Ecto neural progenitor cell (in vitro differentiated cells): ENCODE measurements at regions not wholly inside any gene's neighbourhood (a gene's known extent, or its start where the extent isn't known, plus 50 kb on each side); places are given as distances from the start of the nearest gene placed in this dataset.

Source experiments
- DNase-seq: peaks from one replicate; pipeline ENCODE4 v3.0.0-alpha.2; 2018; ENCODE audit warnings: low spot score

DNA sequence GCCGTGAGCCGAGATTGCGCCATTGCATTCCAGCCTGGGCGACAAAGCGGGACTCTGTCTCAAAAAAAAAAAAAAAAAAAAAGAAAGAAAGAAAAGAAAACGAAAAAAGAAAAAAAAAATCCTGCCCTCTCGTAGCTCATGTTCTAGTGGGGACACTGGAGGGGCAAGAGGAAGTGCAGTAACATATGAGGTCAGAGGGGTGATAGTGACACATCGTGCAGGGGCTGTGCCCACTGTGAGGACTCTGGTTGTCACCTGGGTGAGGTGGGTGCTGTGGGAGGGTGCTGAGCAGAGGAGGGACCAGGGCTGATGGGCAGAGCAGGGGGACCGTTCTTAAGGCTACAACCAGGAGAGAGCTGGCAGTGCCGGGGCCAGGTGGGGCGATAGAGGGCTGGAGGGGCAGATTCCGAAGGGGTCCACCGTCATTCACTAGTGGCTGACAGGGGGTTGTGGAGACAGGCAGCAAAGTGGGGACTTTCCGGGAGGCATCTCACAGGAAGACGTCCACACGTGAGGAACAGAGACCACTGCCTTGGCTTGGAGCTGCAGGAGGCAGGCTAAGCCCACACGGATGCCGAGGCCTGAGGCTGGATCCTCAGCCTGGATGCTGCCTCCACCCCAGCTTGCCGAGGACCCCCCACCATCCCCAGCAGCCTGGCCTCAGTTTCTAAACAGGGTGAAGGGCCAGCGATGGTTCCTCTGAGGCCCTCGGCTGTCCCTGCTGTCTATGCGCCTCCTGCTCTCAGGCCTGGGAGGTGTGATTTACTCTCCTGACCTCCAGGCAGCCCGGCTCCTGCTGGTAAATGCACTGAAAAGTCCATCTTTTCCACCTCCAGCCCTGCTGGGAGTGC, 154.3 kb upstream of the IQSEC1 start:
- DNase-seq: no peak

DNA sequence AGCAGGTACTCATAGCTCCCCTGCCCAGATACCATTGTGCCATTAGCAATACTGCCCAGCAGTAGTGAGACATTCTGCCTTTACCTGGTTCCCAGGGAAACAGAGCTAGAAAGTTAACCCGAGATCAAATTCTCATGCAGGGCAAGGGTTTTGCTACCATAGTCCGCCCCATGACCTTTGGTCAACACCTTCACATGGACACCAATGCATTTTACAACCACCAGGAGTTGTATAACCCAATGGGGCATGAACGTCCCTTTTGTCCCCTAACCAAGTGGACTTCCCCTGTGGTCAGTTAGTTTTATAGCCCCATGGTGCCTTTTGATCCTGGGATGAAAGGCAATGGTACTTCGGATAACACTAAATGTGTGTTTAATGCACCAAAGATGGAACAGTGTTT, 151.7 kb upstream of the IQSEC1 start:
- DNase-seq: no peak

DNA sequence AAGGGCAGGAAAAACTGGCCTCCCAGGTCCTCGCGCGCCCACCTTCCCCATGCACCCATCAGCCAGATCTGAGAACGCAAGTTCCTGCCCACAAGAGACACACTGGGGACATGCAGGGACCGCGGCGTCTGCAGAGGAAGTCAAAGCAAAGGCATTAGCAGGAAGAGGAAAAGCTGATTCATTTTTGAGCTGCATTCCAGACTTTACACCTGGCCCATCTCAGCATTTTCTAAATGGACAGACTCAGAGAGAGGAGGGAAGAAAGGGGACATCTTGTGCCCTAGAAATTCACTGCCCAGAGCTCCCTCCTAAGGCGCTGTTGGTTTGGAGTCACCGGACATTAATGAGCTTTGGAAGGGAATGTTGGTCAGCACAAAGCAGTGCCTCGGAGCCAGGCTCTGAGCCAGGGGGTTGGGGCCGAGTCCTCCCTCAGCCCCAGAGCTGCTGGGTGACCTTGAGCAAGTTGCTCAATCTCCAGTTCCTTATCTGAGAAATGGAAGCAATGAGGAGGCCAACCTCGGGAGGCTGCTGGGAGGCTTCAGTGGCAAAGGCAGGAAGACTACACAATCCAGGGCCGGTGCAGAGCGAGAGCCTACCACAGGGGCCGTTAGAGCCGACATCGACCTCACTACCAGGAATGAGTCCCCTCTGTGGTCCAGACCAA, 150.5 kb upstream of the IQSEC1 start:
- DNase-seq: no peak

DNA sequence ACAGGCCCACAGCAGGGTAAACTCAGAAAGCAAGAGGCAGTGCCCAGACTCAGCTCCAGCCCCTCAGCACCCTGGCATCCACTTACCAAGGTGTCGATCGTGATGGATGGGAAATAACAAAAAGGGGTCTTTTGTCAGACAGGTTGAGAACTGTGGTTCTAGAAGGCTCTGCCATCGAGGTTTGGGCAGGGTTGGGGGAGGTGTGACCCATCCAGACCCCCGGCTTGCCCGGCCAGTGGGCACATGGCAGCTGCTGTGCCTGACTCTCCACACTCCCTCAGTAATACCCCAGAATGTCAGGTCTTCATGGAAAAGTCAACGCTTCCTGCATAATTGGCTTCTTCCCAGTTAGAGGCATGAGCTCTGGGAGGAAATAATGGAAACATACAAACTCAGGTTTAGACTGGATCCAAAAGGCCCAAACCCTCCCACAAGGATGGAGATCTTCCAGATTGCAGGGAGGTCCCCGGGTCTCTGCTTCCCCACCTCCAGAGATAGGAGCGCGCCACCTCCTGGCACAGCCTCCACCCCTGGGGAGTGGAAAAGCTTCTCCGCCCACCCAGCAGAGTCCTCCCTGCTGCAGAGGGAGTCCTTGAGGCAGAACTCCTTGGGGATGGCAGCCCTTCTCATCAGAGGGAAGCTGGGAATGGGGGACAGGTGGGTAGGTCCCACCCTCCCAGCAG, 149.8 kb upstream of the IQSEC1 start:
- DNase-seq: no peak

DNA sequence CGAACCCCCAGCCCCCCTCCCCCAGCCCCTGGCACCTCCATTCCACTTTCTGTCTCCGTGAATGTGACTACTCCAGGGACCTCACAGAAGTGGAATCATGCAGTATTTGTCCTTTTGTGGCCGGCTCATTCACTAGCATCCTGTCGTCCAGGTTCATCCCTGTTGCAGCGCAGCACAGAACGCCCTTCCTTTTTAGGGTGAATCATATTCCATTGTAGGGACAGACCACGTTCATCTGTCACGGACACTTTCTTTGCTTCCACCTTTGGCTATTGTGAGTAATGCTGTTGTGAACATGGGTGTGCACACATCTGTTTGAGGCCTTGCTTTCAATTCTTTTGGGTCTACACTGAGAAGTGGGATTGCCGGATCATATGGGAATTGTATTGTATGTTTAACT, 148.9 kb upstream of the IQSEC1 start:
- DNase-seq: no peak

DNA sequence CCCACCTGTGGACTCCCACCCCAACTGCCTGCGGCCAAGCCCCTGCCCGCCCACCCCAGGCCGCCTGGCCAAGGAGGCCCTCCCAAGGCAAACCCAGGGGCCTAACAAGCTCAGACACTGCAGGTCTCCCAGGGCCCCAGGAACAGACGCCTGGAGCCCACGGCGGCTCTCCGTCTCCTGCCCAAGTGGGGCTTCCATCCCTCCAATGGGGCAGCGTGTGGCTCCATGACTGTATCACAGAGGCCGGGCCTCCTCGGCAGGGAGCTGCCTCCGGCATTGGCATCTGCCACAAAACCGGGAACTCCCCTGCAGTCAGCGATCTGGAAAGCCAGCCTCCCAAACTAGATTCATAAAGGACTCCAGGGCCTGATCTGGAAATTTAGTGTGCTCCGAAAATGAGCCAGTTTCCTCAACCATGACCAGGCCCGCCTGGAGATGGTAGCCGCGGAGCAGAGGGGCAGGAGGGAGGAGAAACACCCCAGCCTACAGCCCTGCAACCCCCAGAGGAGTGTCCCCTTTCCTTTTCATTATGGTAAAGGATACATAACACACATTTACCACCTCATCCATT, 148.3 kb upstream of the IQSEC1 start:
- DNase-seq: no peak

DNA sequence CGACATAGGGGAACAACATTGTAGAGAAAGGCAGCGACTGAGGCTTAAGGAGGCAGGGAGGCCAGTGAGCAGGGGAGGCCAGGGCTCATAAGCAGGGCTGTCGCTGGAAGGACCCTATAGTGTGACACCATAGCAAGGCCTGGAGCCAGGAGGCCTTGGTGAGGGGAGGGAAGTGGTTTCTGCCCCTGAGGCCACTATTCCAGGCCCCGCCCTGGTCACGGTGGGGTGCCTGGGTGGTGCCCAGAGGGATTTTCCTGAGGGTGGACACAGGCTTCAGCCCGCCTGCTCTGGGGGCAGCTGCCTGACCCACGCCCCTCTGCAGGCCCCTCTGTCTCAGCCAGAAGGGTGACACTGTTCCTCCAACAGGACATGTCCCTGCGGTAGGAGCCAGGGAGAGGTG, 147.8 kb upstream of the IQSEC1 start:
- no peak for DNase-seq

DNA sequence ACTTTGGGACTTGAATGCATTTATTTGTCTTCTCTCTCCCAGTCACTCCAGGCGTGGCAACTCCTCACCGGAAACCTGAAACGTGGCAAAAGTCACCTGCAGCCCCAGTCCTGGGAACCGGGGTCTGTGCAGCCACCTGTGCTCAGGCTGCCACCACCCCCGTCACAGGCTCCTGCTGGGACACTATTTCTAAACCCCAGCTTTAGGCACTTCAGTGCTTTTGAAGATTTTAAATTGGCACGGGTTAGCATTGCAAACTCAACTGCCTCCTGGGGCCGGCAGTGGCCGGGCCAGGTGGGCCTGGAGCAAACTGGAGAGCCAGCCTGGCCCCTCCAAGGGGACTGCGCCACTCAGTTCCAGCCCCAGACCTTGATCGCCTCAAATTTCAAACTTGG, 146.7 kb upstream of the IQSEC1 start:
- DNase-seq: no peak

DNA sequence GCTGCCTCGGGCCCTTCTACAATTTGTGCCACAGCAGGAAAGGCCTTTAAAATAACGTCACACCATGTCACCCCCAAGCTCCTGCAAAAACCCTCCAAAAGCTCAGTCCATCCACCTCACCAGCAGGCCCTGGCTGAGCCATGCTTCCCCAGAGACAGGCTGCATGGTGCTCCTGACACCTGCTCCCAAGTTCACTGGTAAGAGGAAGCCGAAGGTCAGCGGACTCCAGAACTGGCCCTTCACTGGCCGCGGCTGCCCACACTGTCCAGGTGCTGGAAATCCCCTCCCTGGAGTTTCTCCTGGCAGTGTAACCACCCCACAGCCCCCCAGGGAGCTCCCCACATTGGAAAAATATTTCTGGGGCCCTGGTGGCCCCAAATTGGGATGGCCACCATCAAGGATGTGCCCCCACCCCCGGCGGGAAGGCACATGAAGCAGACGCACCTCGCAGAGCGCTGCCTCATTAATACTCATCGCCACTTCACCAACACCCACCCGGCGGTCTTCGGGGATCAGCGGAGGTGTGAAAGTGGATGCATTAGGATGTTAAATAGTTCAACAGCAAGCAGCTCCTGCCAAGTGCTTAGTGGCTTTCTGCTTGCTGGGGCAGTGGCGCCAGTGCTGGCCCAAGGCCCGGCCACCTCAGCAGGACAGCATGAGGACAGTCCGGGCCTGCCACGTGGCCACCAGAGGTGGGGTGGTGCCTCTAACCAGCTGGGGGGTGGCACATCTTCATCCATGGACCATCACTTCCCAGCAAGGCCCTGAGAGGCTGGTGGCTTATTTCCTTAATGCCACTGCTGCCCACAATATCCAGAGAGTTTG, 146.1 kb upstream of the IQSEC1 start:
- DNase-seq: no peak

DNA sequence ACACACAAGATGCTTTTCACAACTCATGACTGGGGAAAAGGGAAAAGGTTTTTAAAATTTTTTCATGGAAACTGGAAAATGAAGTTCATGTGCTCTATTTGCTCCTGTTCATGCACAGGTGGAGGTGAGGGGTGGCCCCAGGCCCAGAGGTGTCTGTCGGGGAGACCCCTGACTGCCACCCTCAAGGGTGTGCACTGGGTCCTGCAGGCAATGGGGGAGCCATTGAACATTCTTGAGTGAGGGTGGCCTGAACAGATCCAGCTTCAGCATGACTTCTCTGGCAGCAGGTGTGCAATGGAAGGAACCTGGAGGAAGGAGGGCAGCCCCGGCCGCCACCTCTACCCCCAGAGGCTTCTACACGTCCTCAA, 145.3 kb upstream of the IQSEC1 start:
- DNase-seq: no peak

DNA sequence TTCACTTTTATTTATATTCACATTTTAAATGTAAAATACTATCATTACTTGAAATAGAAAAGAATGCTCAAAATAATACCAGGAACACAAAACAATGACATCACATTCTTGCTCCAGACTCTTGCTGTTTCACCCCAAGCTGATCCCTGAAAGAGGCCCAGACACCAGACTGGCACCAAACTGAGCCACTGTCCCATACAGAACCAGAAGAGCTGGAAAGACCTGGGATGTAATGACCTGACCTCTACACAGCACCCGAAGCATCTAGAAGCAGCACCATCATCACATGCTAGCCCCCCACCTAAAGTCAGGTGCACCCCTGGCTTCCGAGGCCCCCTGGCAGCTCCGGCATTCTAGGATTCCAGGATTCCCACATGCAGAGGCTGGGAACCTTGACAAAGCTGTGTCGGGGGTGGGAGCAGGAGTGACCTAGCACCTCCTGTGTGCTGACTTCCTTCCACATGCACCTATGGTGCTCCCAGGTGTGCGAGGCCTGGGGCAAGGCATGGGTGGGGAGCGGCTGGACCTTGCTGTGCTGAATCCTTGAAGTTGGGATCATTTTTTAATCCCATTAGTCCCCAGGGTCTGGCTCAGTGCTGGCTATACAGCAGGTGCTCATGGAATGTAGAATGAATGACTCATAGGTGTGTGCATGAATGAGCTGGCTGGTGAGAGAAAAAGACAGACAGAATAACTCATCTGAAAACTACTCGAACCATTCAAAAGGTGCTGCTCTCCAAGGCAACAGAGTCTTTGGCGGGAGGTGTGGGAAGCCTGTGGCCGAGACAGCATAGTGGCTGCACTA, 144.7 kb upstream of the IQSEC1 start:
- no peak for DNase-seq

DNA sequence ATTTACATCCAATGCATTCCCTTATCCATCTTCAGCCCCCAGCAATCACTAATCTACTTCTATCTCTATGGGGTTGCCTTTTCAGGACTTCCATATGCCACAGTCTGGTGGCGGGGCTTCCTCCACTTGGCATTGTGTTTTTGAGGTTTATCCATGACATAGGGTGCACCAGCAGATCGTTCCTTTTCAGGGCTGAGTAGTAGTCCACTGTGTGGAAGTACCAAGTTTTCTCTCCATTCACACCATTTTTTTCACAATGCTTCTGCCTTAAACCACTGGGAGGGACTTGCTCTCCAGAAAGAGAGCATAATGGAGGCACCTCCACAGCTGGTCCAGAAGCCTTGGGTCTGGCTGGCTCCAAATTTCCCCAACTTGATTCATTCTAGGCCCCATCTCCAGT, 144.0 kb upstream of the IQSEC1 start:
- no peak for DNase-seq

DNA sequence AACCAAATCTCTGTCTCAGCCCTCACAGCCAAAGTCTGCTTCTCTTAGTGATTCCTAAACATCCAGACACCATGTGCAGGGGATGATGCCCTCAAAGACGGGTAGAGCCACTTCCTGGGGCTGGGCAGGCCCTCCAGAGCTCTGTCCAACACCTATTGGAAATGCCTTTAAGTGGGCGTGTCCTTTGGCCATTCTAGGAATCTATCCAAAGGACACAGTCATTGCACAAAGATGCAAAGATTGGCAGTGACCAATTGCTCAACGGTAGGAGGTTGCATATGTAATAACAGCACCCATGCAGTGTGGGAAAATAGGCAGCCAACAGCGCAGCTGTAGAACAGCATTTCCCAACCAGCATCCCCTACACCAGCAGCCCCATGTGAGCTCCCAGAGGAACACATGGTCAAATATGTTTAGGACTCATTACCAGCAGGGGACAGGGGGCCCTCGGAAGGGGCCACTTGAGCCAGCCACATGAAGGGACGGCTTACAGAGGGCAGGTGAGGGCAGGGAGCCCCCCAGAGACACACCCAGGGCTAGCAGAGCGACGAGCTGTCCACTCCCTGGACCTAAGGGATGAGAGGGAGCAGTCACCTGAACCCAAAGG, 142.8 kb upstream of the IQSEC1 start:
- DNase-seq: no peak

DNA sequence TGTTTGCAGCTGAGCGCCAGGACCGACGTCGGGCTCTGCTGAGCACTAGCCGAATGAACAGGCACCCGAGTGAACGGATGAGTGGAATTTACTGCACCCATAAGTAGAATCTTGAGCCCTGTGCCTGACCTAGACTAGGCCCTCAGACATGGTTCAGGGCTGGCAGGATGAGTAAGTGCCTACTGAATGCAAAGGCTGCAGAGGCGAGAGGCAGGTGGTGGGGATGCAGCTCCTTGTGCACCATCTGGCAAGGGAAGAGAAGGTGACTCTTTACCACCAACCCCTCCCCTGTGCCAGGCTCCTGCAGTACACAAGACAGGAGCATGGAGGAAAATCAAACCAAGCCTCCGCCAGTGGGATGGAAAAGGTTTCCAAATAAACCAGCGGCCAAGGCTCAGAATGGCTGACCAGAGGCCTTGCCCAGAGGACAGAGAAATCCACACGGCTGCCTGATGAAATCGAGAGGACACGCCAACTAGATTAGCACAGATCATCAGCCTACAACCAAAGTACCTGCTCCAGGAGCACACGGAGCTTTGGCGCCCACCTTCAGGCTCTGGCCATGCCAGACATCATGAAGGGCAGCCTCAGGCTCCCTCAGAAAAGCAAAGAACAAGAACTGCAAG, 141.7 kb upstream of the IQSEC1 start:
- no peak for DNase-seq

DNA sequence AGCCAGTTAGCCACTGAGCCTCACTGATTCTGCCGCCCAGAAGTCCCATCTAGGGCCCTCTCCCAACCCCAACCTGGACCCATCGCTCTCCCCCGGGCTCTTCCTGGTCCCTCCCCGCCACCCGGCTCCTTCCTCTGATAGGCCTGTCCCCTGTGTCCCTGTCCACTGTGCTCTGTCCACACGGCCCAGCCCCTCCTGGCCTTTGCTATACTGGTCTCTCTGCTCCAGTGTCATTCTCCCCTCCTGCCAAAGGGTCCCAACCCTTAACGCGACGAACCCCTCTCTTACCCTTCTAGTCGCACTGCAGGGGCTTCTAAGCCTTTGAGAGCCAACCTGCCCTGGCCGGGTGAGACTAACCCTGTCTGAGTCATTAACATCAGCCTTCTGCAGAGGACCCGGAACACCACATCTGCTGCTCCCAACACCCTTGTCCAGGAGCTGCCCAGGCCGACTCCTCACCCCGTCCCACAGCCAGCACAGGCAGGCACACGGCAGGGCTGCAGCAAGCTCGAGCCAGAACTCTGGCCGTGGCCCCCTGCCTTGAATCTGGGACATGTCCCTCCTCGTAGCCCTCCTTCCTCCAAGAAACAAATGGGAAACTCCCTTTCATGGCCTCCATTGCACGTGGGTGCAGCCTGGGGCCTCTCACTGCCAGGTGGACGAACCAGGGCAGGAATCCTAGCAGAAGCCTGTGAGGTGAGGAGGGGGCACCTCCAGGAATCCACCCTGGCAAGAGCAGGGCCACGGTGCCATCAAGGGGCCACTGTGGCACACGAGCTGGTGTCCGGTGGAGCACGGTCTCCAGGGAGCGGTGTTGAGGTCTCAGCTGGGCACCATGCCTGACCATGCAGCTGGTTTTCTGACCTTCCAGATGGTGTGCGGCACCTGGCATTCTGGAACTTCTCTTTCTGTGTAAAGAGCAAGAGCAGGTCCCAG, 140.9 kb upstream of the IQSEC1 start:
- DNase-seq: no peak

DNA sequence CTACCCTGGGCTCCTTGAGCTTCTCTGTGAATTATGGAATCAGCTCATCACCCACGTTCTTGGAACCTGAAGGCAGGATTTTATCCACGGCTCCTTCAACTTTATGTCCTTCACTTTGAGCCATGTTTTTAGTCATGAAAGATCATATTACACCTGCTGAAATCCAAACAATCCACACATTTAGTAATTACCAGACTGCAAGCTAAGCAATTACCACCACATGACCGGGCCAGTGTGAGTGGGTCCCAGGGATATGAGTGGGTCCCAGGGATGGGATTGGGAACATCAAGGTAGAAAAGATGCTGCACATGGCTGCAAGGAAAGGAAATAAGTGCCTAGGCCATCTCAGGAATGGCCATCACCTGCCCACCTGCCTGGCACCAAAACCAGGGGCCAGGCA, 140.3 kb upstream of the IQSEC1 start:
- DNase-seq: no peak

DNA sequence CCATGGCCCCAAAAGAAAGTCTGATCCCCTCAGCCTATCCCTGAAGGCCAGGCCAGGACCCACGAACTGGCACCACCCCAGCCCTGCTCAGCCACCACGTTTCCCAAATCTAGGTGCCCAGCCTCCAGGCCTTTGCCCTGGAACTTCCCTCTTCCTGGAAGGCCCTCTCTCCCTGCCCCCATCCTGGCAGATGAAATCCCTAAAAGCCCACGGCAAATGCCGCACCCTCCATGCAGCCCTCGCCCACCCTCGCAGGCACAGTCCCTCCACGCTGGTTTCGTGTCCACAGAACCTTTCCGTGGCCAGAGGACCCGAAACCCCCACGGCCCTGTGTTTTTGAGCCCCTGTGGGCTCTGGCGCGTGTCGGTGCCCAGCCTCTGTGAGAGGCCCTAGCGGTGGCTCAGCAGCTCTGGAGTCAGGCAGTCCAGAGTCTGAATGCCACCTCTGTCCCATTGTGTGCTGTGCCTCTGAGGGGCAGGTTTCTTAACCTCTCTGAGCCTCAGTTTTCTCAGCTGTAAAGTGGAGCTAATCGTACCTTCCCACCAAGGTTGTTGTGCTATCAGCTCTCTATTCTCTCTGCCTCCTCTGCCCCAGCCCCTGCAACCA, 138.5 kb upstream of the IQSEC1 start:
- no peak for DNase-seq

DNA sequence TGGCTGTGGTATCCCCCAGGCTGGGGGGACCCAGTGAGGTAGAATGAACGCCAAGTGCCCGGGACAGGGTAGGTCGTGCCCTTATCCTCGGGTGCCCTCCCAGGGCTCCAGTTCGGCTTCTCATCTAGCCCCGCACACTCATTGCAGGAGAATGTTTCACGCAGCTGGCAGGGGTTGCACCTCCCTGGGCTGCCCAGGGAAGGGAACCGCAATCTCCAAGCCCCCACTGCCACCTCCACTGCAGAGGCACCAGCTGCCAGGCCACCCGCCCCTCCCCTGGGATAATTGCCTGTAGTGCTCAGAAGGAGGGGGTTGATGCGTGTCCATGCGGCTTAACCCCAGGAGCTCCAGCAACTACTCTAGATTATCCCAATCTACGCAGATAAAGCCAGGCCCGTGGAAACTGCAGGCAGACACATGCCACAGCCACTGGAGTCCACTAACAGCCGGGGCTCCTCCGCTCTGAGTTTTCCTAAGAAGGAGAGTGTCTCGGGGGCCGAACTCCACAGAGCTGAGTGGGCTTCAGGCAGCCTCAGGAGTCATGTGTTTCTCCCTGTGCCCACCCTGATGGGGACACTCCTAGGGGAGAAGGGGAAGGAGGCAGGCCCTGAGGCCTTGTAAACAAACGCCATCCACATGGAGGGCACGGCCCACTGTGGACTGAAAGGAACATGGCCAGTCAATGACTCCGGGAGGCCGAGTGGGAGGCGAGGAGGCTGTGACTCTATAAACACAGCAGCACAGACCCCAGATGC, 137.2 kb upstream of the IQSEC1 start:
- DNase-seq: no peak
